ENCODE measurements at regions not wholly inside any gene's neighbourhood (a gene's known extent, or its start where the extent isn't known, plus 50 kb on each side); places are given as distances from the start of the nearest gene placed in this dataset.

DNA sequence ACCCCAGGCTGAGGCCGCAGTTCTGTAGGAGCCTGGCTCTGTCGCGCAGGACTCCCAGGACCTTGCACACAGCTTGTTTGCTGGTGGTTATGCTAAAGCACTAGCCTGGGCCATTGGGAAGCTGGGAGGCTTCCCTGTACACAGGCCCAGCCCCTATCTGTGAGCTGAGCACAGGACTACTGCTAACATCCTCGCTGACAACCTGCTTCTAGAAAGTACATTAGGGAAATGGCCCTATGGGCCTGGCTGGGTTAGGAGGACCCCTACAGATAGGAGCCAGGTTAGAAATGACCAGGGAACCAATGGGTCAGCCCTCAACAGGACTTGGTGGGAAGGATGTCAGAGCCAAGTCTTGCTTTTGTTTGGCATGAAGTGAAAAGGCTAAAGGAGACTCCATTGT lies 219.4 kb upstream of the LNX1 start:
- DNase-seq (ENCODE audit: low spot score), result no peak

DNA sequence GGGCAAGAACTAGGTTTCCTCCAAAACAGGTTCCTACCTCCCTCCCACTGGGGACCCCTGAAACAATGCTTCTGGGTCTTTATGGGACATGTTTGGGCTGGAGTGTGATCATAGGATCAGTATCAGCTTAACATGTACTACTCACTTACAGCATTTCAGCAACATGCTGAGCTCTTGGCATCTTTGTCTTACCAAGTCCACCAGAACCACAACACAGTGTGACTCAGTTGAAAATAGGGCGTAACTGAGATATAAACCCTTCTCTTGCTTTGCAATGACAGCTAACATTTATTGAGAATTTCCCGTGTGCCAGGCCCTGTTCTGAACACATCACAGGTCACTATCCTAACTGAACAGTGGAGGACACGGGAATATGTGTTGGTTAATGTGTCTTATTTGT lies 218.5 kb upstream of the LNX1 start:
- DNase-seq (ENCODE audit: low spot score), result no peak

DNA sequence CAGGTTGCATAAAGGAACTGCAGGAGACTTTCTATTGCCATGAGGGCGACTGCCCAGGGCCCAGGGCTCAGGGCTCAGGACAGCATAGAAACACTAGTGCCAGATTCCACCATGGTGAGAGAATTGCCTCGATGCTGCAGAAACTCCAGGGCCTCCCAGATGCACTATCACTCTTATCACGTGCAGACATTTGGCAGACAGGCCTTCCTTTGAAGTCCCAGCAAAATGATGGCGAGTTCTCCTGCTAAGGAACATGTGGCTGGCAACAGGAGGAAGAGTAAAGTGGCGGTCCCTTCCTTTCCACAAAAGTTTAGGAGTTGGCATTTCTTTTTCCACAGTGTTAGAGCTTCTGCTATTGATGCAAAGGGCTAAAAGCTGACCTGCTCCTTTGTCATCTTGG lies 214.0 kb upstream of the LNX1 start:
- no peak for DNase-seq (ENCODE audit: low spot score)

DNA sequence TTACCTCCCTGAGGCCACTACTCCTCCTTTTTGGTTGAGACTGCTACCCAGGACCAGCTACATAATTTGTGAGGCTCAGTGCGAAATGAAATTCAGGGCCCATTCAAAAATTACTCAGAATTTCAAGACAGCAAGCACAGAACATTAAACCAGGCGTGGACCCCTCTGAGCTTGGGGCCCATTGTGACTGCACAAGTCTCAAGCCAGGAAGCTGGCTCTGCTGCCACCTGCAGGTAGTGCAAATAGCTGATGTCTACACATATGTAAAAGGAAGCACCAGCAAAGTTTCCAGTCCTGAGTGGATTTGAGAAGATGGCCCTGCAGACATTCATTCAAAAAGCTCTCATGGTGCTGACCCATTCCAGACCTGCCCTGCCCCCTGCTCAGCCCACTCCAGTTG lies 213.4 kb upstream of the LNX1 start:
- peak; percentile 7 for DNase-seq (ENCODE audit: low spot score)

DNA sequence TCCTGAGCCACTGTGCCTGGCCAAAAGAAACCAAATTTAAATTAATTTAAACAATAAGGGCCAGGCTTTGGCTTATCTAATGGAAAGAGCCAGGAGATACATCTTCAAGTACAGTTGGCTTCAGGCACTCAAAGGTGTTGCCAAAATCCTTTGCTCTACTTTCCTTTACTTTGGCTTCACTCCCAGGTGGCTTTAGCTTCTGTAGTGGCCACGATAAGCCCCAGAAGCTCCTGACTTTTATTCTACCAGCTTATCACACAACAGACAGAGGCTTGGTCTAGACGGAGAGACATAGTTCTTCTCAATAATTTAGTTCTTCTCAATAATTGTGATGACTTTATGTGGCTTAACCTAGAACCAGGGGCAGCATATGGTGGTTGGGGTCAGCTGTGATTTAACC lies 211.2 kb upstream of the LNX1 start:
- no peak for DNase-seq (ENCODE audit: low spot score)

DNA sequence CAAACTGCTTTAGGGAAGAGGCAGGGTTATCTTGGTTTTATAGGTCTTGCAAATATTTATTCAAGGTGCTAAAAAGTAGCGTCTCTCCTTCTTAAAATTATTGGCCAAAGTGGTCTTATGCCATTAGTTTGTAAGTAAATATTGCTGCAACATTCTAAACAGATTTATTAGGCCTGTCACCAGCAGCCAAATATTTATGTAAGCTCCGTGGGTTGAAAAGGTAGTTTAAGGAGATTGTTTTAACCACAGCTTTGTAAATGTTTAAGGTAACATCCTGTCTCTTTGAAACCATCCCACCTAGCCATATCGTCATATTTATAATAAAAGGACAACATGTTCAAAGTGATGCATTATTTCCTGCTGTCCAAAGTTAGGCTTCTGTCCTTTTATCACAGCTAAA lies 210.1 kb upstream of the LNX1 start:
- no peak for DNase-seq (ENCODE audit: low spot score)

DNA sequence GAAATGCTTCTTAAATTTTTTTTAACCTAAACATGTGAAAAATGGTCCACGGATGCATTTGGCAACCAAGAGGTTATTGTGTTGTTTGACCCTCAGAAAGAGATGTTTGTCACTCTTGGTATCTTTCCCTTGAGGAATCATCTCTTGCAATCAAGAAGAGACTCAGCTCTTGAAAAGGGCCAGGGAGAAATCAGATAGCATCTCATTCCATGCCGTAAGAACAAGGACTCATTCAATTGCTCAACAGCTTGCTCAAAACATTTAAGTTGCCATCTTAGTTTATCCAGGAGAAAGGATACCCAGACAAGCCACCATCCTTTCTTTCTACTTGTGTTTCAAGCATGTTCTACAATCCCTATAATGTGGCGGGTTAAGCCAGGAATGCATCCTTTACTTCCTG lies 209.5 kb upstream of the LNX1 start:
- no peak for DNase-seq (ENCODE audit: low spot score)

DNA sequence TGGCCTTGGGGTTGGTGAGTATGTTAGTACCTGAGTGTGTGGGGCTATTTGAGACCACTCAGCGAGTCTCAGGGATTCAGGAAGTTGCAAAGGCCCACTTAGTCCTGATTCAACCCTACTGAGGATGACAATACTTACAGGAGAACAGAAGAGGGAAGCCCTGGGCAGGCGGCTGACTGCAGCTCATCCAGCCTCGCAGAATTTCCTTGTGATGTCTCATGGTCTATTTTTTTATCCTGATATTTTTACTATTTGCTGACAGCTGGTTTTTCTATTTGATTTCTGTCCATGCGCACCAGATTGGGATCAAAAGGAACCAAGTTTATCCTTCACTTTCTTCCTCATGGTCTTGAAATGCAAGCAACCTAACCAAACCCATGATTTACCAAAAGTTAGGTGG lies 201.8 kb upstream of the LNX1 start:
- no peak for DNase-seq (ENCODE audit: low spot score)

DNA sequence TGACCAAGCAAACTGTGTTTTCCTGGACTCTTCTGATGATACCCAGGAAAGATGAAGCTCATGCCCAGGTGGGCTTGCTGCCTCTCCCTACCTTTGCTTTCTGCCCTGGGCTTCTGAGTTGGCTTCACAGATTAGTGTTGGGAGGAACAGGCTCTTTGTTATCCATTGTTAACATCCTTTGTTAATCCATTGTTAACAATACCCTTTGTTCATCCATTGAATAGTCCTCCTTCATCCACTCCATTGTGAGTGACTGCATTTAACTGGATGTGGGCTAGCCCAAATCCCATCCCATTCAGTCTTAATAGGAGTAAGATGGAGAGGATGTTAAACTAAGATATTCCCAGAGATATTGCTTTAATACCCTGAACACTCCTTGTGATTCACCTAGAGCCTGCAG lies 199.0 kb upstream of the LNX1 start:
- DNase-seq (ENCODE audit: low spot score), result no peak

DNA sequence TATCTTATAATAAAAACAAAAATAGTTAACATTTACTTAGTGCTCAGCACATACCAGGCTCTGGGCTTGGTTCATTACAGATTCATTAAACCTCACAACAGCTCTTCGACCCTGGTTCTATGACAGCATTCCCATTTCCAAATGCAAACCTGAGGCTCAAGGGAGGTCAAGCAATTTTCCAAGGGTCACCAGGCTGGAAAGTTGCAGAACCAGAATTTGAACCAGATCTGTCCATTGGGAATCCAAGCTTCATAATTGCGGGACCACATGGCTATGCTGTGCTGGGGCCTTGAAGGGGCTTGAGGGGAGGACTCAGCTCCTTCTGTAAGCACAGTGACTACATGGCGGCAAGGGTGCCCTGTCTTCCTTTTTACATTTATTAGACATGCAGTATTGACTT lies 197.3 kb upstream of the LNX1 start:
- DNase-seq (ENCODE audit: low spot score), result no peak

DNA sequence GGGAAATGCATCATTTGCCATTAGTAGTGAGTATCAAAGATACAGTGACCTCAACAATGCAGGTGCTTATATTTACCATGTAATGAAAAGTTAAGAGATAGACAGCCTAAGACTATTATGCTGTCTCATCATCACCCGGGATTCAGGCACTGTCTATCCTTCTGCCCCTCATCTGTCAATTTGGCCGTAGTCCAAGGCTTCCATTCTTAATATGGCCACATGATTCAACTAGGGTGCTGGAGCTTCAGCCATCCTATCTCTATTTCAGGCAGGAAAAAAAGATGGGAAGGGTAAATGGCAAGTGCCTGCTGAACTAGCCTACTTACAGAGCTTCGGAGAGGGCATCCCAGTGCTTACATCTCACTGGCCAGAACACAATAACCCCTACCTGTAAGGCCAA lies 196.7 kb upstream of the LNX1 start:
- DNase-seq (ENCODE audit: low spot score), result no peak

DNA sequence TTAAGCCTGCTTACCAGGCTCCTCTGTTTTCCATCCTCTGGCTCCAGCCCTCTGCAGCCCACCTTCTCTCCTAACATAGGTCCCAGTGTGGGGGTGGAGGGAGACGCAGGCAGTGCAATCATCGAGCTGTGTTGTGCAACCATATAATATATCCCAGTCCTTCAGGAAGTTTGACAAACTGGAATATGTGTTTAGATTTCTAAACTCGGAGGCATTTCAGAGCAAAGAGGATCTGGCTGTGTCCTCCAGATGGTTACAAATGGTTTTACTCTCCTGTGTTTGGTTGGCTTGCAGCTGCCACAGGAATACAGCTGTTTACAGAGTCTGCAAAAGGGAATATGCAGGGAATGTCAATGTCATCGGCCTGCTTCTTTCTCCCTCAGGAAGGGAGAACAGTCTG lies 195.3 kb upstream of the LNX1 start:
- DNase-seq (ENCODE audit: low spot score), result no peak

DNA sequence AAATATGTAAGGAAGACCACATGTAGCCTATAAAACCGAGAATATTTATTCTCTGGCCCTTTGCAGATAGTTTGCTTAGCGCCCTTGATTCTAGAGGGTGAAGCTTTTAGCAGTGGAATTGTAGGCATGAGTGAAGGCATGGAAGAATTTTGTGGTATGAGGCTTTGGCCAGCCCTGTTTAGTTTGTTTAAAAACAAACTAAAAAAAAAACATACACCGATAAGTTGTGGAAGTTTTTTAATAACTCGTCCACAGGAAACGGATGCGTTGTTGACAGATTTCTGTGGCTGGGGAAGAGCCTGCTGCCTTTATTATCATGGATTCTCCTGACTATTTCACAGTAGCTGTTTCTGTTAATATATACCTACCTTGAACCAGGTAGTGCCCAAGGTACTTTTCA lies 194.7 kb upstream of the LNX1 start:
- DNase-seq (ENCODE audit: low spot score), result no peak

DNA sequence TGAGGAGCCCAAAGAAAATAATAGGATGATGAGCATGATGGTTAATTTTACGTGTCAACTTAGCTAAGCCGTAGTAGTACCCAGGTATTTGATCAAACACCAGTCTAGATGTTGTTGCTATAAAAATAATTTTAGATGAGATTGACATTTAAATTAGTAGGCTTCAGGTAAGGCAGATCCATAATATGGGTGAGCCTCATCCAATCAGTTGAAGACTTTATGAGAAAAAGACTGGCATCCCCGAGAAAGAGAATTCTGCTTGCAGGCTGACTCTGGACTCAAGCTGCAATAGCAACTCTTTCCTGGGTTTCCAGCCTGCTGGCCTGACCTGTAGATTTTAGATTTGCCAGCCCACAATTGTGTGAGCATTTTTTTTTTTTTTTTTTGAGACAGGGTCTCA lies 192.8 kb upstream of the LNX1 start:
- DNase-seq (ENCODE audit: low spot score), result no peak

DNA sequence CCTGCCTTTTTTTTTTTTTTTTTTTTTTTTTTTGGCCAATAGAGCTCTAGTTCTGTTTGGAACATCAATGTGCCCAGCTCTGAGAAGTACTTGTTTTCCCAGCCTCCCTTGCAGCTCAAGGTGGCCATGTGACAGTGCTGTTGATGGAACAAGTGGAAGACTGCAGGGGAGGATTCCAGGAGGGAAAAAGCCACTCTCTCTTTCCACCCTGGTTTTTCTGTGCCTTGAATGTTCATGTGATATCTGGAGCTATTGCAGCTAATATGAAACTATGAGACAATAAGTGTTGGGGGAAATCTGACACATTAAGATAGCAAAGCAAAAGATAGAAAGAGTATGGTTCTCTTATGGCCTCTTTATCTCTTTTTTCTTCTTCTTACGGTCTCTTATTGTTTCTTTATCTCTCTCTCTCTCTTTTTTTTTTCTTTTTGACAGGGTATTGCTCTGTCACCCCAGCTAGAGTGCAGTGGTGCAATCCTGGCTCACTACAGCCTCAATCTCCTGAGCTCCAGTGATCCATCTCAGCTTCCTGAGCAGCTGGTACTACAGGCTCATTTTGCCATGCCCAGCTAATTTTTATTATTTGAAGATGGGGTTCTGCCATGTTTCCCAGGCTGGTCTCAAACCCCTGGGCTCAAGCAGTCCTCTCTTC lies 192.0 kb upstream of the LNX1 start:
- no peak for DNase-seq (ENCODE audit: low spot score)

DNA sequence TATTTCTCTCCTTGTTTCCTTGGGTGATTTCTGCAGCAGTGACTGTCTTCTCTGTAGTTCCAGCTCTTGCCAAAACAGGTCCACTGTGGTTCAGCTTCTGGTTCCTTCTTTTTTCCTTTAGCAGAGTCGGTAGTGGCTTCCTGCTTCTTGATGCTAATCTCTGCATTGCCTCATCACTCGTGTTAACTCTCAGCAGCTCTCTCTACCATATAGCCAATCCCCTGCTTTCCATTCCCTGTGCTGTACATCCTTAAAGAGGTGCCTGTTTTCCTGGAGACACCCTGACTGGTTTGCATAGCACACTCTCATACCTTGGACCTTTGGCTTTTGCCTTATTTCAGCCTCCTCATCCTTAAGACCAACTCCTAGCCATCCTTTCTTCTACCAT lies 191.2 kb upstream of the LNX1 start:
- DNase-seq (ENCODE audit: low spot score), result no peak

DNA sequence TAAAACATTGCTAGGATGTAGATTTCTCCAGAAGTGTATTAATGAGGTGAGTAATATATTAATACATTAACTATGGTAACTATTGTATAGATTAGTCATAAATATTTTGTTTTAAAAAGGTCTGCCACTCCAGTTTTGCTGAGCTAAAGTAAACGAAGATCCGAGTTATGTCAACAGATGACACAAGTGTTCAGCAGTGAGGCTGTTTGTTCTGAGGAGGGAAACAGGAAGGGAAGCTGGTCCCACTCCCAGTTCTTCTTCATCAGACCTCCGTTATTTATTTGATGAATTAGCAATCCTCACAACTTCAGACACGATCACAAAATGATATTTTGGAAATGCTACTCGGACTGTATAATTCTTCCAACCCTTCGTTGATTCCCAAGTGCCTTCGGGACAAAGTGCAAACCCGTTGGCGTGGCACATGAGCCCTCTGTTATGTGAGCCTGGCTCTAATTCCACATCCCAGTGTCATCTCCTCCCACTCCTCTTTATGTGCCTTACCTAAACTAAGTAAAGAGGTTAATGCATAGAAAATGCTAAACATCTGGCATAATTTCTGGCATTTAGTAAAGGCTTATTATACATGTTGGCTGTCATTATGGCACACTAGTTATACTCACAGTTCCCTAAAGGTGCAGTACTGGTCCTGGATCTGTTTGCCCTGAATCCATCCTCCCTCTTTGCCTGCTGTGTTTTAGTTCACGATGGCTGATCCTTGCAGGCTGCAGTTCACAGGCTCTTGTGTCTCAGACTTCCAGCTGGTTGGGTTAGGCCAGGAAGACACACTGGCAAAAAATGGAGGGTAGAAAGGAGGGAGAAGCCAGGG lies 190.6 kb upstream of the LNX1 start:
- no peak for DNase-seq (ENCODE audit: low spot score)

DNA sequence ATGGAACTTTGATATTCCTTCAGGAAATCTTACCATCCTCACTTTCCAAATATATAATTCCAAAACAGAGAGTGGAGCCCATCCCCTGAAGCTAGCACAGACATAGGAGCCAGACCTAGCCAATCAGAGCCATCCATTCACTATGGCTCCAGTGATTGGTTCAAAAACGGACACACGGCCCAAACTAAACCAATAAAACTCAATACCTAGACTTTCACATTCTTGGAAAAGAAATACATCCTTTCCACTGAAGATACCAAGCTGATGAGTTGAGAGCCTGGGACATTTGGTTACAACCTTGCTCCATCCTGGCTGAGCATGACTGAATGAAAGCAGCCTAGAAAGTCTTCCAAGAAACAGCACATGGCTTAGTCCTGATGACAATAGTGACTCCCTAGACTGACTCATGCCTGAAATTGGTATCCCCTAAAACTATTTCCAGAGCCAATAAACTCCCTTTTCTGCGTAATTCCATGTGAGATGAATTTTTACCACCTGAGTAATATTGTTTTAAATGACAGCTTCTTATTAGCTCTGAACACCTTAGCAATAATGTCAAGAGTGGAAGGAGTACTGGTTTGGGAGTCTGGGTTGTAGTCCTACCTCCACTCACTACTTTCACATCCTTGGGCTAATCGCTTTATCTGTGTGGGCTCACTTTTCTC lies 189.6 kb upstream of the LNX1 start:
- no peak for DNase-seq (ENCODE audit: low spot score)

DNA sequence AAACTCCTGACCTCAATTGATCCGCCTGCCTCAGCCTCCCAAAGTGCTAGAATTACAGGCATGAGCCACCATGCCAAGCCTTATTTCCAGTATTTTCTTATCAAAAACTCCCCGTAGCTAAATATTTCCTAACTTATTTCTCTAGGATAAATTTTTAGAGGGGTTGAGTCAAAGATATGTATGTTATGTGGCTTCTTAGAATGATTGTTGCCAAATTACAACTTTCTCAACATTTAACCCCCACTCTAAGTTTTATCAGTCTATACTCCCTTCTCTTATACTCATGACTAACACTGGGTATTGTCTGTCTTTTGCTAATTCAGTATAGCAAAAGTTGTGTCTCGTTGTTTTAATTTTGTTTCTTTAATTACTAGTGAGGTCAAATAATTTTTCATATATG lies 187.7 kb upstream of the LNX1 start:
- no peak for DNase-seq (ENCODE audit: low spot score)

DNA sequence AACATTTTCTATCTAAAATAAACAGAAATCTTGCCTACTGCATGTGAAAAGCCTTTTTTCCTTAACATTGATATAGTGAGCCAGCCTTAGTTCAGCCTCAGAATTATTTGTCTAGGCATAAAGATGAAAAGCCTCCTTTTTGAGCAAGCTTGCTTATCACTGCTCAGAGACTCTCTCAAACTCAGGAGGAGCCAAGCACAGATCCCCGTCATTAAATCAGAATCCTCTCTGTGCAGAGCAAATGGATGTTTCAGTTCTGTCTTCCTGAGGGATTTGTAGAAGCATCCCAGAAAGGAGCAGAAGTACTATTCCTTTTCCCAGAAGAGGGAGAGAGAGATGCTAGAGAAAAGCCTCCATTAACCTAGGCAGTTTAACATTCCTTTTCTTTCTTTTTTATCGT lies 186.9 kb upstream of the LNX1 start:
- DNase-seq (ENCODE audit: low spot score), result no peak

DNA sequence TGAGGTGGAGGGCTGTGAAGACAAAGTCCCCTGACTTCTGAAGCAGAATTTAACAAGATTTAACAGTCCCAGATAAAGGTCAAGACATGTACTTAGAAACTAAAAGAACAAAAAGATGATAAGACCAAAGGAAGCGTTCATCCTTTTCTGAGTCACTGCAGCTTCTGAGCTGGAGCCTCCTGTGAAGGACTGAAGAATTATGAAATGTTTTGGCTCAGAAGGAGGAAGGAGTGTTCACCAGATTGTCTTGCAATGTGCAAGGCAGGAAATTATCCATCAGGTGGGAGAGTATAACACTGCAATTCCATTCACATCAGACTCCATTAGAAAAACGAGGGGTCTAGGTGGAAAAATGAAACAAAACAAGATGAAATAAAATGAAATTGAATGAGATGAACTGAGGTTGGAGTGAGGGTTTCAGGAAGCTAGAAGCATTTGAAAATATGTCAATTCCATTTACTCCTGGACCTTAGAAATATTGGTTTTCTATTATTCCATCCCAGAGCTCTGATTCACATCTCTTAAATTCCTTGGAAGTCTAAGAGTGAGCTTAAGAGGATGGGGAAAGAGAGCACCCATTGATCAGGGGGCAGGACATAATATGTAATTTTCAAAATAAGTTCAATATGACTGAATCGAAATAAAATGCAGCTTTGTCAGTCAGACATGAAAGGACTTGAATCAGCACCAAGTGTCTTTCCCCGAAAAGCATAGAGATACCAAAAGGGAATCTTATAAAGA lies 186.1 kb upstream of the LNX1 start:
- DNase-seq (ENCODE audit: low spot score), result no peak

DNA sequence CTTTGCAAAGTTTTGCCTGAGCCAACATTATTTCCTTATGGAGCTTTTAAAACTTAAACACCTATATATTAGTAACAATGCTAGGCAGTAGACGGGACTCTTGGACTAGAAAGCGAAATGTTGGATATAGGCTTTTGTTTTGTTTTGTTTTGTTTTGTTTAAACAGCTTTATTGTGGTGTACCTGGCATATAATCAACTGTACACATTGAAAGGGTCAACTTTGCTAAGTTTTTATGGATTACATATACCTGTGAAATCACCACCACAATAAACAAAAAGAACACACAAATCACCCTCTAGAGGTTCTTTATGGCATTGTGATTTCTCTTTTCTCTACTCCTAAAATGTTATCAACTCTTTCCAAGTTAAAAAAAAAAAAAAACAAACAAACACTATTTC lies 184.9 kb upstream of the LNX1 start:
- DNase-seq (ENCODE audit: low spot score), result no peak

DNA sequence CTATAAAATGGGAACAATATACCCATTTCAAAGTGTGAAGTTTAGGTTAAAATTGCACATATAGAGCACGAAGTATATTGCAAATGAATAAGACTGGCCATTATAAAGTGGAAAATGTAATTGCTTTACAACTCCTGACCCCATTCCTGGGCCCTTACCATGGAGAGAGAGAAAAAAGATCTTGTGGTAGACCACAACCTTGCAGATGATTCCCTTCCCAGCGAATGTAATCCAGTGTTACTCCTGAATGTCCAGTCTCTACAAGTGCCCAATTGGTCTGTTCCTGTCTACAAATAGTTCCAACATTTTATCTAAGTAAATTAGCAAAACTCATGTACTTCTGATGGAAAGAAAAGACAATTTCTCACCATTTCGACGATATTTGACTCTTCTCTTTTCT lies 184.1 kb upstream of the LNX1 start:
- DNase-seq (ENCODE audit: low spot score), result no peak

Data from SW480 (cell line).